Fibroblast of lung (primary cell): ENCODE measurements at regions not wholly inside any gene's neighbourhood (a gene's known extent, or its start where the extent isn't known, plus 50 kb on each side); places are given as distances from the start of the nearest gene placed in this dataset.

ENCODE experiments used
- DNase-seq, 2 donors: peaks; one replicate each; pipeline versions ENCODE4 v3.0.0 to v3.0.0-alpha.2; 2010; ENCODE audit warnings: low read depth in 2 of 2
- H2AFZ ChIP-seq: 2 replicates; pipeline ENCODE4 v1.5.1; 2012; ENCODE audit warnings: low read length, control low read depth, inconsistent platforms
- H3K27ac ChIP-seq: 2 replicates; pipeline ENCODE4 v1.5.1; 2011; ENCODE audit warnings: low read length, control low read depth; ENCODE audit not compliant: insufficient read depth
- H3K27me3 ChIP-seq: 2 replicates; pipeline ENCODE4 v1.5.1; 2011; ENCODE audit warnings: mild to moderate bottlenecking, low read length; ENCODE audit not compliant: control insufficient read depth, insufficient read depth
- H3K36me3 ChIP-seq: 2 replicates; pipeline ENCODE4 v1.5.1; 2011; ENCODE audit warnings: low read length; ENCODE audit not compliant: control insufficient read depth, insufficient read depth
- H3K4me1 ChIP-seq: 2 replicates; pipeline ENCODE4 v1.5.1; 2011; ENCODE audit warnings: low read length; ENCODE audit not compliant: control insufficient read depth, insufficient read depth; ENCODE audit errors: extremely low read depth
- H3K4me2 ChIP-seq: 2 replicates; pipeline ENCODE4 v1.5.1; 2011; ENCODE audit warnings: low read length, control low read depth; ENCODE audit not compliant: insufficient read depth; ENCODE audit errors: extremely low read depth
- H3K4me3 ChIP-seq, 4 experiments: fragments of 200-600 bp in 1 of 4; sonication (generic) in 1 of 4; replicated peaks in 1 of 4; 2 replicates each; pipeline ENCODE4 v1.5.1; 2011 to 2016; ENCODE audit warnings: low read length in 4 of 4, low read depth in 3 of 4, mild to moderate bottlenecking in 3 of 4, control low read depth in 2 of 4, inconsistent platforms in 1 of 4, mixed read lengths in 1 of 4; ENCODE audit not compliant: insufficient read depth in 1 of 4; ENCODE audit errors: control extremely low read depth in 1 of 4
- H3K79me2 ChIP-seq: 2 replicates; pipeline ENCODE4 v1.5.1; 2012; ENCODE audit warnings: mild to moderate bottlenecking, low read length, inconsistent platforms; ENCODE audit not compliant: control insufficient read depth, insufficient read depth
- H3K9ac ChIP-seq: 2 replicates; pipeline ENCODE4 v1.5.1; 2011; ENCODE audit warnings: mild to moderate bottlenecking, low read length, control low read depth; ENCODE audit not compliant: insufficient read depth
- H3K9me3 ChIP-seq: 2 replicates; pipeline ENCODE4 v1.5.1; 2012; ENCODE audit warnings: low read depth, low read length; ENCODE audit not compliant: control insufficient read depth, insufficient read depth
- H4K20me1 ChIP-seq: 2 replicates; pipeline ENCODE4 v1.5.1; 2011; ENCODE audit warnings: low read length; ENCODE audit not compliant: control insufficient read depth, insufficient read depth; ENCODE audit errors: extremely low read depth
- CTCF ChIP-seq, 2 donors: IDR thresholded peaks in 1 of 2; conservative IDR thresholded peaks in 1 of 2; 1 replicate in 1 of 2; 2 replicates in 1 of 2; pipeline ENCODE4 v1.5.1; 2011 to 2012; ENCODE audit warnings: low read length in 2 of 2, control low read depth in 1 of 2, inconsistent platforms in 1 of 2, low read depth in 1 of 2, mild to moderate bottlenecking in 1 of 2
- EZH2 ChIP-seq: IDR thresholded peaks from 2 replicates; pipeline ENCODE4 v1.5.1; 2012; ENCODE audit warnings: low read length, control low read depth, mild to moderate bottlenecking; ENCODE audit errors: missing control alignments

- no peaks in the 10 kb centered on the region for H3K9me3 ChIP-seq
- H4K20me1 ChIP-seq, result no peaks in the 10 kb centered on the region
- H3K4me2 ChIP-seq, result no peak overlapping the region
- peak overlapping the region; percentile 16 for H3K27ac ChIP-seq
- H3K4me3 ChIP-seq, result no peak overlapping the region
- no peak for DNase-seq
- H2AFZ ChIP-seq, result no peak overlapping the region
- H3K27me3 ChIP-seq, result no peaks in the 10 kb centered on the region
- no peaks in the 10 kb centered on the region for H3K79me2 ChIP-seq
- peaks cover 14% of the 10 kb centered on the region for H3K4me1 ChIP-seq
- TF ChIP-seq CTCF (conservative IDR thresholded peaks at IDR 0.05 in 1 of 2, IDR thresholded peaks at IDR 0.05 in 1 of 2; ENCODE audit: low read depth in 1 of 2, low read length in 2 of 2) (peak in 1 of 2 donors; percentile 21), EZH2 (no peak)
- H3K9ac ChIP-seq, result no peak overlapping the region
- H3K36me3 ChIP-seq, result no peaks in the 10 kb centered on the region
Measured at GRCh38 chr16:85363427-85363826, 249.7 kb upstream of the GSE1 start.

DNA sequence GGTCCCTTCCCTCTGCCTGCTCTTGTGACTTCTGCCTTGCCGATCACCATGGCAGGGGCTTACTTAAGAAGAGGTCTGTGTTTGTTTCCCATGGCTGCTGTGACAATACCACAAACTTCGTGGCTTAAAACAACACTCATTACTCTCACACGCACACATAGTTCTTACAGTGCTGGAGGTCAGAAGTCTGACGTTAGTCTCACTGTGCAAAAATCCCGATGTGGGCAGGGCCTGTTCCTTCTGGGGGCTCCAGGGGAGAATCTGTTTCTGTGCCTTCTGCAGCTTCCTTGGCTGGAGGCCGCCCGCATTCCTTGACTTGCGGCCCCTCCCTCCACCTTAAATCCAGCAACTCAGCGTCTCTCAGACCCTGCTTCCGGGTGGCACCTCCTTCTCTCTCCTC lies 249.2 kb upstream of the GSE1 start:
- H3K4me3 ChIP-seq, result no peak overlapping the region
- no peaks in the 10 kb centered on the region for H3K27me3 ChIP-seq
- H2AFZ ChIP-seq, result no peak overlapping the region
- peak; percentile 95 to 97 for DNase-seq
- no peaks in the 10 kb centered on the region for H4K20me1 ChIP-seq
- H3K4me2 ChIP-seq, result no peak overlapping the region
- peaks cover 14% of the 10 kb centered on the region for H3K4me1 ChIP-seq
- H3K9me3 ChIP-seq, result no peaks in the 10 kb centered on the region
- H3K36me3 ChIP-seq, result no peaks in the 10 kb centered on the region
- no peak overlapping the region for H3K27ac ChIP-seq
- H3K9ac ChIP-seq, result no peak overlapping the region
- TF ChIP-seq CTCF (conservative IDR thresholded peaks at IDR 0.05 in 1 of 2, IDR thresholded peaks at IDR 0.05 in 1 of 2; ENCODE audit: low read depth in 1 of 2, low read length in 2 of 2) (no peak), EZH2 (no peak)
- no peaks in the 10 kb centered on the region for H3K79me2 ChIP-seq

- Histone ChIP-seq H3K4me2 (no peak overlapping the region), H3K9me3 (no peaks in the 10 kb centered on the region), H3K27me3 (no peaks in the 10 kb centered on the region), H4K20me1 (no peaks in the 10 kb centered on the region), H3K4me1 (peaks cover 8% of the 10 kb centered on the region), H3K36me3 (no peaks in the 10 kb centered on the region), H3K79me2 (no peaks in the 10 kb centered on the region), H3K27ac (no peak overlapping the region), H3K9ac (no peak overlapping the region), H2AFZ (no peak overlapping the region), H3K4me3 (no peak overlapping the region)
- DNase-seq, result peak in 1 of 2 donors; percentile 65
- TF ChIP-seq CTCF (conservative IDR thresholded peaks at IDR 0.05 in 1 of 2, IDR thresholded peaks at IDR 0.05 in 1 of 2; ENCODE audit: low read depth in 1 of 2, low read length in 2 of 2) (no peak), EZH2 (no peak)
Measured at GRCh38 chr16:85364323-85365040, 248.6 kb upstream of the GSE1 start.
